ENCODE measurements at regions not wholly inside any gene's neighbourhood (a gene's known extent, or its start where the extent isn't known, plus 50 kb on each side); places are given as distances from the start of the nearest gene placed in this dataset.

DNA sequence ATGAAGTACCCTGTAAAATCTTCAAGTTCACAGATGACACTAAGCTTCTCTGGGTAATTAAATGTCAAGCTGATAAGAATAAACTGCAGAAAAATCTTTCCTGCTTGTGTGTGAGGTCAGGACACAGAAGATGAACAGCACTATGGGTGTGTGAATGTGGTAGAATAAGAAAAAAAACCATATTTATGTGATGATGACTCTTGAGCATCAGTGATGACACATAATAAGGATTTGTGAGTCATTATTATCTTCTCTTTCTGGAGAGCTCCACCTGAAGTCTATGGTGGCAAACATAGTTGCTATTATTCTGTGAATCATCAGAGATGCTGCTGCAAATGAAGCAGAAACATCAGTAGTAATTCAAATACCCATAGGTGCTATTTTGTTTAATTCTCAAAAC is 422.4 kb downstream of the DIPK2A start:
- TF ChIP-seq CTCF (IDR thresholded peaks at IDR 0.05) (no peak), POLR2A (IDR thresholded peaks at IDR 0.05) (no peak)

Data from body of pancreas (tissue), 4 donors.